ENCODE measurements at regions not wholly inside any gene's neighbourhood (a gene's known extent, or its start where the extent isn't known, plus 50 kb on each side); places are given as distances from the start of the nearest gene placed in this dataset.
"Not testable (repeated sequence)": the region's sequence is repeated elsewhere in the genome, so short reads cannot be mapped to it uniquely, and the experiment has no call there.

GRCh38 chr7:89685287-89685686, 469.0 kb upstream of the STEAP1 start:
- TF ChIP-seq CTCF (IDR thresholded peaks at IDR 0.05; ENCODE audit: borderline replicate concordance, control extremely low read depth, extremely low read depth, insufficient read depth, missing control alignments), result no peak
- in situ Hi-C loops (cut with MboI; ENCODE audit: low sequenced_read_pairs, unreplicated experiment), result no loop called here
- DNase-seq (ENCODE audit: low spot score), result no peak

DNA sequence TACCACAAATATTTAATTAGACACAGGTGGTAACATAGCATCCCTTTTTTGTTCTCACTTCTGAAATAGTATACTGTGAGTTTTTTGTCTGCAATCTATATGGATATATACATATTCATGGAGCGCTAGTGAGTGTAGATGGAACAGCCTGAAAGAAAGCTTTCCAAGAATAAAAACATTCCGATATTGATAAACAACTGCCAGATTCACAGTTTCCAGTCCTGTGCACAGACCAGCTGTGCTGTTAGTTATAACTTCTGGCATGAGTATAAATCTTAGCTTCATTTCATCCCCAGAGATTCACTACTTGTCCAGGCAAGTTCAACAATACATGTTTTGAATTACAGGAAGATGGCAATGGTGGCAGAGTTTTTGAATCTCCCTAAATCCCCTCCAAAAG, 467.1 kb upstream of the STEAP1 start:
- TF ChIP-seq CTCF (IDR thresholded peaks at IDR 0.05; ENCODE audit: borderline replicate concordance, control extremely low read depth, extremely low read depth, insufficient read depth, missing control alignments), result no peak
- in situ Hi-C loops (cut with MboI; ENCODE audit: low sequenced_read_pairs, unreplicated experiment), result no loop called here
- no peak for DNase-seq (ENCODE audit: low spot score)

DNA sequence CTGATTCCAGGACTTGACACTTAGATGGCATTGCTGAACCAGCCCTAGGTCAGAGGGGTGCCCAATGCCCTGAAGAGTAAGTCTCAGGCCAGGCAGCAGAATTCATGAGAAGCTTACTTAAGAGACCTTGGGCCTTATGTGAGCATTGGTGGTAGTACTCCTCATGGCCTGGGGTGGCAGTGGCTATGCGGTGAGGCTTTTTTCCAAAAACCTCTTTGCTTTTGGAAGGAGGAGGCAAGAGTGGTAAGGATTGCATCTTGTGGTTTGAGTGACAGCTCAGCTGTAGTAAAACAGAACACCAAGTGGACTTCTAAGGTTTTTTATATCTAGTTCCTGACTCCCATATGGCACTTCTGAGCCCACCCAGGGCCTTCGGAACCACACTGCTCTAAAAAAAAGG, 459.0 kb upstream of the STEAP1 start:
- no peak for TF ChIP-seq CTCF (IDR thresholded peaks at IDR 0.05; ENCODE audit: borderline replicate concordance, control extremely low read depth, extremely low read depth, insufficient read depth, missing control alignments)
- in situ Hi-C loops (cut with MboI; ENCODE audit: low sequenced_read_pairs, unreplicated experiment), result no loop called here
- DNase-seq (ENCODE audit: low spot score), result no peak

- DNase-seq (ENCODE audit: low spot score), result no peak
- in situ Hi-C loops (cut with MboI; ENCODE audit: low sequenced_read_pairs, unreplicated experiment), result no loop called here
- TF ChIP-seq CTCF (IDR thresholded peaks at IDR 0.05; ENCODE audit: borderline replicate concordance, control extremely low read depth, extremely low read depth, insufficient read depth, missing control alignments), result no peak
These were observed 440.1 kb upstream of the STEAP1 start for GRCh38 chr7:89714131-89714530.

DNA sequence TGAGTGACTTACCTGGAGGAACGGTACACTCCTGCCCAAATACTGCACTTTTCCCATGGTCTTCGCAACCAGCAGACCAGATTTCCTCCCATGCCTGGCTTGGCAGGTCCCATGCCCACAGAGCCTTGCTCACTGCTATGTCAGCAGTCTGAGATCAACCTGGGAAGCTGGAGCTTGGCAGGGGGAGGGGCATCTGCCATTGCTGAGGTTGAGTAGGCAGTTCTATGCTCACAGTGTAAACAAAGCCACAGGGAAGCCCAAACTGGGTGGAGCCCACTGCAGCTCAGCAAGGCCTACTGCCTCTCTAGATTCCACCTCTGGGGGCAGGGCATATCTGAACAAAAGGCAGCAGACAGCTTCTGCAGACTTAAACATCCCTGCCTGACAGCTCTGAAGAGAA, 435.3 kb upstream of the STEAP1 start:
- in situ Hi-C loops (cut with MboI; ENCODE audit: low sequenced_read_pairs, unreplicated experiment); DNase-seq (ENCODE audit: low spot score): not testable (repeated sequence)

- DNase-seq (ENCODE audit: low spot score), result no peak
- in situ Hi-C loops (cut with MboI; ENCODE audit: low sequenced_read_pairs, unreplicated experiment), result no loop called here
- no peak for TF ChIP-seq CTCF (IDR thresholded peaks at IDR 0.05; ENCODE audit: borderline replicate concordance, control extremely low read depth, extremely low read depth, insufficient read depth, missing control alignments)
These were observed 425.8 kb upstream of the STEAP1 start for GRCh38 chr7:89728481-89728880.

DNA sequence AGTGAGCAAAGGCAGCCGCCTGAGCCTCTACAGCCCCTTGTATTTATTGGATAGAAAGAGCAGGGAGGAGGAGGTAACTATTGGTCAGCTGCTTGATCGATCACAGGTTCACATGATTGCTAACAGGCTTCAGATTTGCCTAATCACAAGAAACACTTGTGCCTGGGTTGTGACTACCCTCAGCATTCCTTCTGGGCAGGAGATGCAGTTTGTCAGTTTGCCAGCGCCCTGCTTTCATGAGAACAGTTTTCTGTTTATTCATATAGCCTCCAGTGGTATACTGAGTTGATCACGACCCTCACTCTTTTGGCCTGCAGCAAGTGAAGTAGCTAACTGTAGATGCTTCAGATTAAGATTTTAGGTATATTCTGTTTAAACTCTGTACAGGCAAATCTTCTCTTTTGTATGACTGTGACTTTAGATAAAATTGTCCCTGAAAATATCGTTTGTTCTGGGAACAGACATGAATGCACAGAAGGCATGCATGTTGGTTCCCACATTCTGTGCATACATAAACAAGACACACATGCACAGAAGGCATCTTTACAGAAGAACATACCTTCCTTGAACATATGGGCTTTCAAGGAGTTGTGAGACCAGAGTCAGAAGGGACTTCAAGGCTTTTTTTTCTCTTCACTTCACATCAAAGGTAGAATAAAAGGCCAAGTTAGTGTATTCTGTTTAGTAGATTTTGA, 422.4 kb upstream of the STEAP1 start:
- TF ChIP-seq CTCF (IDR thresholded peaks at IDR 0.05; ENCODE audit: borderline replicate concordance, control extremely low read depth, extremely low read depth, insufficient read depth, missing control alignments), result no peak
- no peak for DNase-seq (ENCODE audit: low spot score)
- in situ Hi-C loops (cut with MboI; ENCODE audit: low sequenced_read_pairs, unreplicated experiment), result no loop called here

Measured in GM13976 (cell line).